Thyroid gland (tissue), 4 donors: ENCODE measurements at regions not wholly inside any gene's neighbourhood (a gene's known extent, or its start where the extent isn't known, plus 50 kb on each side); places are given as distances from the start of the nearest gene placed in this dataset.

Experiments used
- DNase-seq, 2 donors: peaks; one replicate each; pipeline ENCODE4 v3.0.0-alpha.2; 2019
- H3K27ac ChIP-seq, 3 donors: fragments of 200-600 bp; sonication (generic); 1 replicate in 2 of 3; 2 replicates in 1 of 3; pipeline ENCODE4 v1.5.1; 2016 to 2019; ENCODE audit warnings: mild to moderate bottlenecking in 1 of 3, moderate library complexity in 1 of 3
- H3K27me3 ChIP-seq: fragments of 200-600 bp; sonication (generic); one replicate; pipeline ENCODE4 v1.5.1; 2019
- H3K36me3 ChIP-seq, 2 donors: fragments of 200-600 bp; sonication (generic); one replicate each; pipeline ENCODE4 v1.5.1; 2016 to 2019
- H3K4me1 ChIP-seq, 2 donors: fragments of 200-600 bp; sonication (generic); one replicate each; pipeline ENCODE4 v1.5.1; 2017 to 2019
- H3K4me3 ChIP-seq, 3 donors: fragments of 200-600 bp; sonication (generic); replicated peaks in 1 of 3; 1 replicate in 2 of 3; 2 replicates in 1 of 3; pipeline ENCODE4 v1.5.1; 2016; ENCODE audit warnings: mild to moderate bottlenecking in 1 of 3
- H3K9me3 ChIP-seq: fragments of 200-600 bp; sonication (generic); one replicate; pipeline ENCODE4 v1.5.1; 2017
- POLR2A ChIP-seq, 2 donors: fragments of 450-650 bp; IDR thresholded peaks; one replicate each; pipeline ENCODE4 v1.6.1; 2017; ENCODE audit warnings: antibody characterized with exemption in 2 of 2, mild to moderate bottlenecking in 2 of 2, moderate library complexity in 1 of 2
- WGBS, 2 donors: methylation state at CpG; one replicate each; pipeline ENCODE4 v1.1.5; 2017; 5-methylcytosine and 5-hydroxymethylcytosine counted together
- intact Hi-C: fragments of 100-400 bp; cut with DNase I; formaldehyde crosslinking; loops from one replicate; pipeline ENCODE4 v1.15.1; 2023
- TF ChIP-seq, protein P1 (sequence below), 6 experiments: fragments of 200-600 bp in 3 of 6; fragments of 450-650 bp in 3 of 6; sonication (generic) in 3 of 6; IDR thresholded peaks; one replicate each; pipeline ENCODE4 v1.5.1; 2016 to 2019; ENCODE audit warnings: antibody characterized with exemption in 6 of 6, mild to moderate bottlenecking in 2 of 6, inconsistent platforms in 1 of 6, moderate library complexity in 1 of 6

DNA sequence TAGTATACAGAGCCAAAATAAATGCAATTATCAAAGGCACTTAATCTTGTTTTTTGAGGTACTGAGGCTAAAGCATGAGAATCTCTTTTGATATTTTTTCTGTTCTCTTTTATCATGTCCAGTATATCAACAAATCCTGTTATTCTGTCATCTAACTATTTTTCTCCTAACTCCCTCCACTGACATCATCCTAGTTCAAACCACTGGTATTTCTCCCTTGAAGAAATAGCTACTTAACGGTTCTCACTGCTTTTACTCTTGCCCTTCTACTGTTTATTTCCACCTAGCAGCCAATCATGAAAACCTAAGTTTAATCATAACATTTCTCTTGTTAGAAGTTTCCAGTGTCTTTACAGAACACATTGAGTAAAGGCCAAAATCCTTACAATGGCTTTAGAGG lies 317.6 kb downstream of the GPD2 start:
- TF ChIP-seq, protein P1, sequence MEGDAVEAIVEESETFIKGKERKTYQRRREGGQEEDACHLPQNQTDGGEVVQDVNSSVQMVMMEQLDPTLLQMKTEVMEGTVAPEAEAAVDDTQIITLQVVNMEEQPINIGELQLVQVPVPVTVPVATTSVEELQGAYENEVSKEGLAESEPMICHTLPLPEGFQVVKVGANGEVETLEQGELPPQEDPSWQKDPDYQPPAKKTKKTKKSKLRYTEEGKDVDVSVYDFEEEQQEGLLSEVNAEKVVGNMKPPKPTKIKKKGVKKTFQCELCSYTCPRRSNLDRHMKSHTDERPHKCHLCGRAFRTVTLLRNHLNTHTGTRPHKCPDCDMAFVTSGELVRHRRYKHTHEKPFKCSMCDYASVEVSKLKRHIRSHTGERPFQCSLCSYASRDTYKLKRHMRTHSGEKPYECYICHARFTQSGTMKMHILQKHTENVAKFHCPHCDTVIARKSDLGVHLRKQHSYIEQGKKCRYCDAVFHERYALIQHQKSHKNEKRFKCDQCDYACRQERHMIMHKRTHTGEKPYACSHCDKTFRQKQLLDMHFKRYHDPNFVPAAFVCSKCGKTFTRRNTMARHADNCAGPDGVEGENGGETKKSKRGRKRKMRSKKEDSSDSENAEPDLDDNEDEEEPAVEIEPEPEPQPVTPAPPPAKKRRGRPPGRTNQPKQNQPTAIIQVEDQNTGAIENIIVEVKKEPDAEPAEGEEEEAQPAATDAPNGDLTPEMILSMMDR (IDR thresholded peaks at IDR 0.05) = no peak
- TF ChIP-seq POLR2A (IDR thresholded peaks at IDR 0.05) = no peak
- no peak for DNase-seq
- WGBS, 2 donors = 54 to 65% methylated on average over 1 of the region's 1 CpG
- H3K9me3 ChIP-seq = no peaks in the 10 kb centered on the region
- intact Hi-C loops = no loop called here
- no peaks in the 10 kb centered on the region for H3K4me1 ChIP-seq
- no peaks in the 10 kb centered on the region for H3K27me3 ChIP-seq
- H3K36me3 ChIP-seq = no peaks in the 10 kb centered on the region
- H3K27ac ChIP-seq = no peak overlapping the region
- H3K4me3 ChIP-seq = no peak overlapping the region

DNA sequence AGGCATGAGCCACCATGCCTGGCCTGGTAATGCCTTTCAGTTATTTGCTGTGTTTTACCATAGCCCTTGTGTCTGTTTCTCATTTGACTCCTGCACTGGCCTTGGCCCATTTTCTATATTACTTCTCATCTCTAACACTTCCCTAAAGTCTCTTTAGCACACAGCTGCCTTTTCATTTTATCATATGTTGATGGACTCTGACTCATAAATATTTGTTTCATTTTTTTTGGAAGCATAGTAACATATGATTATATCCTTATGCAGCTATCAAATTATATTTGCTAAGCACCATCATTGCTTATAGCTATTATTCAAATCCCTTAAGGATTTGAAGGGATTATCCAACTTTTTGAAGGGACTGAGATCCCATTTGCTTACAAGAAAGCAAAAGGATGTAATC lies 320.3 kb downstream of the GPD2 start:
- TF ChIP-seq POLR2A (IDR thresholded peaks at IDR 0.05) = no peak
- TF ChIP-seq, protein P1 (IDR thresholded peaks at IDR 0.05) = no peak
- no peak overlapping the region for H3K4me3 ChIP-seq
- DNase-seq = no peak
- intact Hi-C loops = no loop called here
- H3K27me3 ChIP-seq = no peaks in the 10 kb centered on the region
- no peaks in the 10 kb centered on the region for H3K9me3 ChIP-seq
- H3K27ac ChIP-seq = no peak overlapping the region
- H3K4me1 ChIP-seq = no peaks in the 10 kb centered on the region
- H3K36me3 ChIP-seq = no peaks in the 10 kb centered on the region

DNA sequence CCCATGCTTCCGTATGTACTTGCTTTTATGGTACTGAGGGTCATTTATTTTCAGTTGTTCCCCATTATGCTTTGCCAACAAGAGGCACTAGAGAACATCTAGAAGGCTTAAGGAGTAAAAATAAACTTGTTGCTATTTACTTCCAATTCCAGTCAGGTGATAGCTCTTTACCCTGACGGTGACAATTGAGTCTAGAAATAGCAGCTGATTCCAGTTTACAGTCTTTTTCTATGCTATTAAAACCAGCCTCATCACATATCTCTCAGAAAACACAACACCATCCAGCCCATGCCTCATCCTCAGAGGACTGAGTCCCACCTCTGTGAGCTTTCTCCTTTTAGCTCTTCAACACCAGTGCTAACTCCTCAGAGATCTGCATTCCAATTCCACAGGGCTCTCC lies 327.0 kb downstream of the GPD2 start:
- intact Hi-C loops = no loop called here
- H3K36me3 ChIP-seq = no peaks in the 10 kb centered on the region
- TF ChIP-seq, protein P1 (IDR thresholded peaks at IDR 0.05) = no peak
- no peak for TF ChIP-seq POLR2A (IDR thresholded peaks at IDR 0.05)
- H3K4me3 ChIP-seq = no peak overlapping the region
- no peaks in the 10 kb centered on the region for H3K9me3 ChIP-seq
- H3K27ac ChIP-seq = no peak overlapping the region
- WGBS, 2 donors = 35 to 47% methylated on average over 2 of the region's 2 CpGs
- no peaks in the 10 kb centered on the region for H3K4me1 ChIP-seq
- no peak for DNase-seq
- H3K27me3 ChIP-seq = no peaks in the 10 kb centered on the region

DNA sequence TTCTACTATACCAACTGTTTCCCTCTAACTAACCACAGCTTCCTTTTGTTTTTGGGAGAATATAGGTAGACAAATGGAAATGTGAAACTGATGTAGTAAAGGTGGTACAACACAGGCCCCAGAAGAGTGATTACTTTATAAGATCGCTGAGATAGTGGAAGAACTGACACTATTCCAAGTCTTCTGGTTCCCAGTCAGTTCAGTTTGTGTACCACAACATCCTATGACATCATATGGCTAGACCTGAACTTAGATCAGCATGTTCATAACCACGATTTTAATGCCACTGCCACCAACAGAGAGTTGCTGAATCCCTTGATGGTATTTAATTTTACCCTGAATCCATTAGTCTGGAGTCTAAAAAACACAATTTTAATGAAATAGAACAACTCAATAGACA lies 328.9 kb downstream of the GPD2 start:
- Histone ChIP-seq H3K9me3 (no peaks in the 10 kb centered on the region), H3K27me3 (no peaks in the 10 kb centered on the region), H3K36me3 (no peaks in the 10 kb centered on the region), H3K27ac (no peak overlapping the region), H3K4me3 (no peak overlapping the region), H3K4me1 (no peaks in the 10 kb centered on the region)
- DNase-seq = no peak
- TF ChIP-seq, protein P1 (IDR thresholded peaks at IDR 0.05) = no peak
- no peak for TF ChIP-seq POLR2A (IDR thresholded peaks at IDR 0.05)
- 80 to 84% methylated on average over 2 of the region's 2 CpGs for WGBS, 2 donors
- intact Hi-C loops = no loop called here

DNA sequence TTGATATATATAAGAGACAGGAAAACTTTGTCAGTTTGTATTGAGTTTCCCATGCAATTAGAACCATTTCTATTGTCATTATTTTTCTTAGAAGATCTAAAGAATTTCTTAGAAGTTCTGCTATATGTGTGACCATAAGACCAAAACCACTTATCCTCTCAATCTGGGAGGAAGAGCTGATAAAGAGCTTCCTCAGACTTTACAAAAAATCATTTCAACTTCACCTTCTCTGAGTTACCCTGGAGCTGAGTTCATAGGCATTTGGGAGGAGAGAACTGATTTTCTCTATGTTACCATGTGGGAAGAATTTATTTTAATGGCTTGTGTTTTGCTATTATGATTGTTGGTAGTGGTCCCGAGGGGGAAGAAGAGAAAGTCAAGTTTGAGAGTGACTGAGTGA lies 329.3 kb downstream of the GPD2 start:
- 62 to 83% methylated on average over 1 of the region's 1 CpG for WGBS, 2 donors

More for the DNA sequence above, 329.3 kb downstream of the GPD2 start:
- Histone ChIP-seq H3K4me1 (no peaks in the 10 kb centered on the region), H3K36me3 (no peaks in the 10 kb centered on the region), H3K9me3 (no peaks in the 10 kb centered on the region), H3K4me3 (no peak overlapping the region), H3K27ac (no peak overlapping the region), H3K27me3 (no peaks in the 10 kb centered on the region)
- TF ChIP-seq, protein P1 (IDR thresholded peaks at IDR 0.05) = no peak
- no peak for DNase-seq
- intact Hi-C loops = no loop called here
